Erythroblast (primary cell): ENCODE measurements at regions not wholly inside any gene's neighbourhood (a gene's known extent, or its start where the extent isn't known, plus 50 kb on each side); places are given as distances from the start of the nearest gene placed in this dataset.

Experiments used
- GATA1 ChIP-seq: IDR thresholded peaks from 2 replicates; pipeline ENCODE4 v1.6.1; 2011; ENCODE audit warnings: low read depth, mild to moderate bottlenecking, control low read depth, low read length, moderate library complexity
- POLR2A ChIP-seq: IDR thresholded peaks from 2 replicates; pipeline ENCODE4 v1.6.1; 2011; ENCODE audit warnings: mild to moderate bottlenecking, low read length

DNA sequence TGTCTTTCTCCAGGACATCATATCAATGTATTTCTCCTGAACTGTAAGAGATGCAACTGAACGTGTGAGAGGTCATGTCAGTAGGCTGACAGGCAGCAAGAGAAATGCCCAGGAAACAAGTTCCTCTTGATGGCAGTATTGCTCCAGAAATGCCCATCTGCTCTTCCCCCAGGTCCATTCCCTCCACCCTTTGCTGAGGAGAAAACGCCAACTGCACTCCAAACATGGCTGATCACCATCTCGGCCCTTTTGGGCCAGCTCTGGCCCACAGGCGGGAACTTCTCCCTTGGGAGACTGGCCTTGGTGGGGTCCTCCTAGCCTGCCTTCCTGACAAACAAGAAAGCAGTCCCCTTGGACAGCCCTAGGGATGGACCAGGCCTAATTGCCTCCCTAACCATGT, 276.5 kb upstream of the AGTR2 start:
- TF ChIP-seq POLR2A (no peak), GATA1 (no peak)
